ENCODE measurements at regions not wholly inside any gene's neighbourhood (a gene's known extent, or its start where the extent isn't known, plus 50 kb on each side); places are given as distances from the start of the nearest gene placed in this dataset.

DNA sequence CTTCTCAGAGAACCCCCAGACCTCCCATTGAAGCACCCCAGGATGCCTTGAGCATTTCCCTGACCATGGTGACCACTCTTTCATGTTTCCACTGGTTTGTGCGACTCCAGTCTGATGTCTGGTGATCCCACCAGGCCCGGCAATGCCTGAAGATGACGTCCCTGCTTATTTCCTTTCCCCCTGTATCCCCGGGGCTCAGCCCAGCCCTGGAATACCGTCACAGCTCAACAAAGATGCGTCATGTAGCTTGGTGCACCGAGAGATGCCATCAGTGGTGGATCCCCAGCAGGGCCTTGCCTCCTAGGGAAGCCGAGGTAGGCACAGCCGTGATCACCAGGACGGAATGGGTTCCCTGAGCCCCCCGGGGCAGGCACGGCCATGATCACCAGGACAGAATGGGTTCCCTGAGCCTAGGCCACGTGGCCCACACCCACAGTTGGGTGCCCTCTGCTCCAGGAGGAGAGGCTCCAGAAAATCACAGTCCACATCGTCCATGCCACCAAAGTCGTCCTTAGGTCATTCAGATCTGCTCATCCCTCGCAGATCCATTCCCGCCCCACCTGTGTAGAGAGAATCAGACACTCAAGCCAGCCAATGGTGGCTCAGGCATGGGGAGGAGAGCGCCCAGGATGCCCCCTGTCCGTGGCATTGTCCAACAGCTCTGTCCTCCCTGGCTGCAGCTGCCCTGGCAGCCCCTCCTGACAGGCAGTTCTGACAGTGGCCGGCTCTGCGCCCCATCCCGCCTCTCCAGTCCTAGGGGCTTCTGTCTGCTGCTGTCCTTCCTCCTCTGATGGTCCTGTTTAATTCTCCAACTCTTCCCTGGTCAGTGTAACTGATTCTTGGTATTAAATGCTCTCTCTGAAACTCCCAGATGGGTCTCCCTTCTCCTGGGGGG, 261.1 kb downstream of the RBFOX3 start:
- no peak overlapping the region for H3K4me3 ChIP-seq (ENCODE audit: low read length)
- H3K27ac ChIP-seq (ENCODE audit: low read length), result no peak overlapping the region
- no peaks in the 10 kb centered on the region; the same call in 1 of the 2 replicates for H3K4me1 ChIP-seq (ENCODE audit: control insufficient read depth, insufficient read depth, low read length)
- no peaks in the 10 kb centered on the region for H3K36me3 ChIP-seq (ENCODE audit: control insufficient read depth, insufficient read depth, low read length)
- no peaks in the 10 kb centered on the region for H3K27me3 ChIP-seq (ENCODE audit: control insufficient read depth, insufficient read depth, low read length)
- WGBS (ENCODE audit: insufficient coverage, insufficient read length), result no CpG with 5 or more reads among the region's 22 CpGs
- DNase-seq (ENCODE audit: low read depth, low spot score), result no peak
- no peaks in the 10 kb centered on the region for H3K9me3 ChIP-seq (ENCODE audit: control insufficient read depth, insufficient read depth, low read length)

DNA sequence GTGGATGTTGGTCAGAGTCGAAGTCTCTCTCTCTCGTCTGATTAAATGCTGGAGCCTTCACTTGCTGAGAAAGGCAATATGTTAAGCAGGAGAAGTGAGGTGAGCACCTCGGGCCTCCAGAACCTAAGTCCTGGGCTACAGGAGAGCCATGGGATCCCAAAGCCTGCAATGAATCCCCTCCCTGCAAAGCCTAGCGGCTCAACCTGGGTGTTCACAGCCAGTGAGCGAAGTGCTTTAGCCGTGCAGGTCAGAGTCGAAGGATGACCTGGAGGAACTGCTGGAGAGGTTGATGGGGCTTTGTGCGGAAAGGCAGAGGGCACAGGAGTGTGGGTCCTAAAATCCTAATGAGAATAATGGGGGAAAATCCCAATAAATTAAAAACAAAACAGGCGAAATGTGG, 267.8 kb downstream of the ENGASE start:
- Histone ChIP-seq H3K4me3 (ENCODE audit: low read length) (no peak overlapping the region), H3K27me3 (ENCODE audit: control insufficient read depth, insufficient read depth, low read length) (no peaks in the 10 kb centered on the region), H3K36me3 (ENCODE audit: control insufficient read depth, insufficient read depth, low read length) (no peaks in the 10 kb centered on the region), H3K9me3 (ENCODE audit: control insufficient read depth, insufficient read depth, low read length) (no peaks in the 10 kb centered on the region), H3K27ac (ENCODE audit: low read length) (no peak overlapping the region), H3K4me1 (ENCODE audit: control insufficient read depth, insufficient read depth, low read length) (no peaks in the 10 kb centered on the region)
- DNase-seq (ENCODE audit: low read depth, low spot score), result no peak
- WGBS (ENCODE audit: insufficient coverage, insufficient read length), result no CpG with 5 or more reads among the region's 9 CpGs

DNA sequence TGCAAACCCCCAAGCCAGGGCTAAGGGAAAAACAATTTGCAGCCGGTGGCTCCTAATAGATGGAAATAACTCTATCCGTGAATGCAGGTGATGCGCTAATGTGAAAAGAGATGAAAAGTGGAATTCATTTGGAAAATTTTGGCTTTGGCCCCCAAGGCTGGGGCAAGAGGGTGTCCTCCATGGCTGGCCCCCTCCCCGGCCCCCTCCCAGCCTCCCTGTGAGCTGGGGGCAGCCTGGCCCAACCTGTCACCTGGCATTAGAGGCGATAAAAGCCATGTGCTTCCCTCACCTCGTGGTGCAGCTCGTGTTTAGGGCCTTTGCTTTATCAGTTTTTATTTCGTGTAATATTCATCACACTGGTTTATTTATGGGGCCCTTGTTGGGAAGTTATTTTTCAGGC, 267.2 kb downstream of the ENGASE start:
- Histone ChIP-seq H3K36me3 (ENCODE audit: control insufficient read depth, insufficient read depth, low read length) (no peaks in the 10 kb centered on the region), H3K27me3 (ENCODE audit: control insufficient read depth, insufficient read depth, low read length) (no peaks in the 10 kb centered on the region), H3K27ac (ENCODE audit: low read length) (no peak overlapping the region), H3K4me1 (ENCODE audit: control insufficient read depth, insufficient read depth, low read length) (no peaks in the 10 kb centered on the region), H3K4me3 (ENCODE audit: low read length) (no peak overlapping the region), H3K9me3 (ENCODE audit: control insufficient read depth, insufficient read depth, low read length) (no peaks in the 10 kb centered on the region)
- no CpG with 5 or more reads among the region's 8 CpGs for WGBS (ENCODE audit: insufficient coverage, insufficient read length)
- DNase-seq (ENCODE audit: low read depth, low spot score), result no peak

DNA sequence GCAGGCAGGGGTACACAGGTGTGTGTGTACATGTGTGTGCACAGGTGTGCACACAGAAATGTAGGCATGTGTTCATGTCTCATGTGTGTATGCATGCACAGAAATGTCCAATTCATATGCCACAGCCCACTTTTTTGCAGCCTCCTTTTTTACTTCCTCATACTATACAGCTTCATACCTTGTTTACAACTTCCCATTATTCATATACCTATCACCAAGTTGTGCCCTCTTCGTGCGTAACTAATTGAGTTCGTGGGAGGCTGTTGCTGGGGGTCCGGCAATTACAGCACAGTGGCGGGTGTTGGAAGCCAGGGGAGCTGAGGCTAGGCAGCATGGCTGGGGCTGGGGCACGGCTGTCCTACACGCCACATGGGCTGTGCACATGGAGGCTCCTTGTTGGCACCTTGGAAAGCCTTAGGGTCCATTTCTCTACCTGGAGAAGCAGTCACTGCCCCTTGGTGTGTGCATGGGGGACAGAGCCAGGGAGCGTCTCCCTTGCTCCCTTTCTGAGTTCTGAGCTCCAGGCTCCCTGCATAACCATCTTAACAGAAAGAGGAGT, 266.7 kb downstream of the ENGASE start:
- no peaks in the 10 kb centered on the region for H3K9me3 ChIP-seq (ENCODE audit: control insufficient read depth, insufficient read depth, low read length)
- no peak overlapping the region for H3K27ac ChIP-seq (ENCODE audit: low read length)
- no peak overlapping the region for H3K4me3 ChIP-seq (ENCODE audit: low read length)
- DNase-seq (ENCODE audit: low read depth, low spot score), result no peak
- no peaks in the 10 kb centered on the region for H3K27me3 ChIP-seq (ENCODE audit: control insufficient read depth, insufficient read depth, low read length)
- H3K4me1 ChIP-seq (ENCODE audit: control insufficient read depth, insufficient read depth, low read length), result no peaks in the 10 kb centered on the region
- no CpG with 5 or more reads among the region's 8 CpGs for WGBS (ENCODE audit: insufficient coverage, insufficient read length)
- no peaks in the 10 kb centered on the region for H3K36me3 ChIP-seq (ENCODE audit: control insufficient read depth, insufficient read depth, low read length)

DNA sequence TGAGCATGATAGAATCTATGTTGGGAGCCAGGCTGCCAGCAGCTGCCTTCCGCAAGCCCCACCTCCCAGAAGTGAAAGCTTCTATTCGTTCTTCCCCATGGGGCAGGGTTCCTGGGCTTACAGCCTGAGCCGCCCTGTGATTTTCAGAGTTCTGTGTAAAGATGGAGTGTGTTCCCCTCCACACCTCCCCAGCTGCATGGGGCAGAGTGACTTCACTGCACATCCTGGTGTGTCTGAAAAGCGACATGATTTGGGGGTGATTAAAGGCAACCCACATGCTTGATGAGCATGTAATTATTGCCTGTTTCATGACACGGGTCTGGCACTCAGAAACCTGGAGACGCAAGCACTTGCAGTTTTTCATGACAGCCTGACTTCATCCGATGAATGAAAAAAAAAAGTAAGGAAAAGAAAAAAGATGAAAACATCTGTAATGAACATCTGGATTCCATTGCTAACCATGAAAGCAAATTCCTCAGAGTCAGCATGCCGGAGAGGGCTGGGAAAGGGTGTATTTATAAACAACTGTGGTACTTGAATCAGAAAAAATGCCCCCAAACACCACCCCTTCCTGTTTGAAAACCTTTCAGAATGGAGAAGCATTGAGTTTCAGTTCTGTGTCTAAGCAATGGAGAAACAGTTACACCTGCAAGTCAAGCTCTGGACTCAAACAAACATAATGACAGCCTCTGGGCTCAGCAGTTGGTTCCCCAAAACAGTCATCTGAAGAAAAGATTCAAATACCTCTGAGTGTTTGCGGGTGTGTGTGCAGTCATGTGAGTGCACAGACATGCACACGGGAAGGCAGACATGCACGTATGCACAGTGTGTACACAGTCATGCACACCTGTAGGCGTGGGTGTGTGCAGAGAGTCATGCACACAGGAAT, 266.0 kb downstream of the ENGASE start:
- no peaks in the 10 kb centered on the region for H3K4me1 ChIP-seq (ENCODE audit: control insufficient read depth, insufficient read depth, low read length)
- DNase-seq (ENCODE audit: low read depth, low spot score), result no peak
- H3K9me3 ChIP-seq (ENCODE audit: control insufficient read depth, insufficient read depth, low read length), result no peaks in the 10 kb centered on the region
- no CpG with 5 or more reads among the region's 12 CpGs for WGBS (ENCODE audit: insufficient coverage, insufficient read length)
- no peaks in the 10 kb centered on the region for H3K36me3 ChIP-seq (ENCODE audit: control insufficient read depth, insufficient read depth, low read length)
- no peaks in the 10 kb centered on the region for H3K27me3 ChIP-seq (ENCODE audit: control insufficient read depth, insufficient read depth, low read length)
- H3K4me3 ChIP-seq (ENCODE audit: low read length), result no peak overlapping the region
- H3K27ac ChIP-seq (ENCODE audit: low read length), result no peak overlapping the region

DNA sequence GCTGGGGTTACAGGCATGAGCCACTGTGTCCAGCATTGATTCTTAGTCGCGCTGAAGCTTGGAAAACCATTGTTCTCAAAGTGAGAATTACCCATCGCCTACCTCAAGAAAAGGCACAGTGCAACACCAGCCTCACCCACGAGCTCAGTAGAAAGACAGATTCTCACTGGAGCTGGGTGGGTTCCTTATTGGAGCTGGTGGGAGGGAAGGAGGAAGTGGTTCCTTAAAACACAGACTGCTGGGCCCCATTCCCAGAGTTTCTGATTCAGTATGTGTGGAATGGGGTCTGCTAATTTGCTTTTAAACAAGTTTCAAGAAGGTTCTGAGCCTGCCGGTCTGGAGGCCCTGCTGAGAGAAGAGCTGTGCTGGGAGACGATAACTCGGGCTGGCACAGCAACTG, 264.7 kb downstream of the ENGASE start:
- Histone ChIP-seq H3K36me3 (ENCODE audit: control insufficient read depth, insufficient read depth, low read length) (no peaks in the 10 kb centered on the region), H3K4me1 (ENCODE audit: control insufficient read depth, insufficient read depth, low read length) (no peaks in the 10 kb centered on the region), H3K9me3 (ENCODE audit: control insufficient read depth, insufficient read depth, low read length) (no peaks in the 10 kb centered on the region), H3K27me3 (ENCODE audit: control insufficient read depth, insufficient read depth, low read length) (no peaks in the 10 kb centered on the region), H3K27ac (ENCODE audit: low read length) (no peak overlapping the region), H3K4me3 (ENCODE audit: low read length) (no peak overlapping the region)
- no peak for DNase-seq (ENCODE audit: low read depth, low spot score)
- no CpG with 5 or more reads among the region's 7 CpGs for WGBS (ENCODE audit: insufficient coverage, insufficient read length)

DNA sequence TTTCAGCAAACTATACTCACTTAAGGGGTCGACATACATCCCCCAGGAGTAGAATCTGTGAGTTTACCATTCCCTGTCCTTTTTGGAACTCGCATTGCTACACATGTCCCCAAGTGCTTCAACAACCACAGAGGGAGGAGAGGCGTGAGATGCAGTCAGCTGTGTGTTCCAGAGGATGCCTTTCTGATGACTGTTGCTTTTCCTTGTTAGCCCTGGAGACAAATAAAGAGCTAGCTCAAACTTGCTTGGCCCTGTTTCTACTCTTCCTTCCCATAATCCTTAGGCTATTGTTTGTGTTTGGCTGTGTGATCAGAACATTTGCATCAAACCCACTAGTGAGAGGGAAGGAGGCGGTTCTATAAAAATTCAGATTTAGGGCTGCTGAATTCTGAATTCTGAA, 264.0 kb downstream of the ENGASE start:
- H3K4me1 ChIP-seq (ENCODE audit: control insufficient read depth, insufficient read depth, low read length), result no peaks in the 10 kb centered on the region
- H3K36me3 ChIP-seq (ENCODE audit: control insufficient read depth, insufficient read depth, low read length), result no peaks in the 10 kb centered on the region
- no peak for DNase-seq (ENCODE audit: low read depth, low spot score)
- no peaks in the 10 kb centered on the region for H3K27me3 ChIP-seq (ENCODE audit: control insufficient read depth, insufficient read depth, low read length)
- H3K4me3 ChIP-seq (ENCODE audit: low read length), result no peak overlapping the region
- no peaks in the 10 kb centered on the region for H3K9me3 ChIP-seq (ENCODE audit: control insufficient read depth, insufficient read depth, low read length)
- H3K27ac ChIP-seq (ENCODE audit: low read length), result no peak overlapping the region
- no CpG with 5 or more reads among the region's 4 CpGs for WGBS (ENCODE audit: insufficient coverage, insufficient read length)

DNA sequence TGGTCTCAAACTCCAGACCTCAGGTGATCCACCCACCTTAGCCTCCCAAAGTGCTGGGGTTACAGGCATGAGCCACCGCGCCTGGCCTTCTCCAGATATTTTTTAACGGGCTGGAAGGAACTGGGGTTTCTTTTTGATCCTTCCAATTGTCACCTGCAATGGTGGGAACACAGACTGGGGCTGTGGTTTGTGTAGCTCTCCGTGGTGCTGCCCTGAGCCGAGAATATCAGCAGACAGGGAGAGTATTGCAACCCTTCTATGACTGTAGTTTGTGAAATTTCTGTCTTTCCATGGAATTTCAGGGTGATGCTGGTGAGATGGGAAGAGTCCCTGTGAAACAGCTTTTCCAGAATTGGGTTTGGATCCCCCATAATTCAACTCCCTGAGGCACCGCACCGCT, 263.5 kb downstream of the ENGASE start:
- no peak overlapping the region for H3K4me3 ChIP-seq (ENCODE audit: low read length)
- no peaks in the 10 kb centered on the region for H3K4me1 ChIP-seq (ENCODE audit: control insufficient read depth, insufficient read depth, low read length)
- no peaks in the 10 kb centered on the region for H3K9me3 ChIP-seq (ENCODE audit: control insufficient read depth, insufficient read depth, low read length)
- no peaks in the 10 kb centered on the region for H3K27me3 ChIP-seq (ENCODE audit: control insufficient read depth, insufficient read depth, low read length)
- DNase-seq (ENCODE audit: low read depth, low spot score), result no peak
- no CpG with 5 or more reads among the region's 7 CpGs for WGBS (ENCODE audit: insufficient coverage, insufficient read length)
- no peaks in the 10 kb centered on the region for H3K36me3 ChIP-seq (ENCODE audit: control insufficient read depth, insufficient read depth, low read length)
- H3K27ac ChIP-seq (ENCODE audit: low read length), result no peak overlapping the region

DNA sequence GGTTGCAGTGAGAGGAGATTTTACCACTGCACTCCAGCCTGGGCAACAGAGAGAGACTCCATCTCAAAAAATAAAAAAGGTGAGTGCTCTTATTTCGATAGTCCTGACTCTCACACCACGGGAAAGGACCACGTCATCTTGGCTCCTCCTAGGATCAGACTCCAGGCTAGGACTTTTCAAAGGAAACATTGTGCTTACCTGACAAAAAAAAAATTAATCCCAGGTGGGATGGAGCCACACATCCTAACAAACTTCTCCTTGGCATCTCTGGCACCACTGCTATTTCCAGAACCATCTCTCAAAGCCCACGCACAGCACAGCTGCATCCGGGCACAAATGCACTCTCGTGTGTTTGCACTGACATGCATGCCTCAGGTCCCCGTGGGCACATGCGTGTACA, 262.4 kb downstream of the ENGASE start:
- H3K4me1 ChIP-seq (ENCODE audit: control insufficient read depth, insufficient read depth, low read length), result no peaks in the 10 kb centered on the region
- no peak overlapping the region for H3K27ac ChIP-seq (ENCODE audit: low read length)
- DNase-seq (ENCODE audit: low read depth, low spot score), result no peak
- WGBS (ENCODE audit: insufficient coverage, insufficient read length), result no CpG with 5 or more reads among the region's 8 CpGs
- no peaks in the 10 kb centered on the region for H3K27me3 ChIP-seq (ENCODE audit: control insufficient read depth, insufficient read depth, low read length)
- H3K36me3 ChIP-seq (ENCODE audit: control insufficient read depth, insufficient read depth, low read length), result no peaks in the 10 kb centered on the region
- no peak overlapping the region for H3K4me3 ChIP-seq (ENCODE audit: low read length)
- H3K9me3 ChIP-seq (ENCODE audit: control insufficient read depth, insufficient read depth, low read length), result no peaks in the 10 kb centered on the region

DNA sequence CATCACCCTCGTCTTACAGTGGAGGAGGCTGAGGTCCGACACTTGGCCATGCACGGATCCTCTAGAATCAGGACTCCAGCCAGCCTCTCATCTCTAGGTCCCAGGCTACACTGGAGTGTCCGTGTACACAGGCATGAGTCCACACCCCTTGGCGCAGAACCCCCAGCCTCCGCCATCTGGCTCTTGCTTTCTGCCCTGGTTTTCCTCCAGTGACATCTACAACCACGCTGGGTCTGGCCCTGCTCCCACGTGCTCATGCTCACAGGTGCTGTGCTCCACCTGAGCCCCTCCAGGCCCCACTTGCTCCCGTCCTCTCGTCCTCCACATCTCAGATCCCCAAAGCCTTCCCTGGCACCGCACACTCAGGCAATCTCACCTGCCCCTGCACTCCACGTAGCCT, 260.8 kb downstream of the ENGASE start:
- no peaks in the 10 kb centered on the region for H3K27me3 ChIP-seq (ENCODE audit: control insufficient read depth, insufficient read depth, low read length)
- H3K36me3 ChIP-seq (ENCODE audit: control insufficient read depth, insufficient read depth, low read length), result no peaks in the 10 kb centered on the region
- WGBS (ENCODE audit: insufficient coverage, insufficient read length), result no CpG with 5 or more reads among the region's 12 CpGs
- no peak for DNase-seq (ENCODE audit: low read depth, low spot score)
- H3K27ac ChIP-seq (ENCODE audit: low read length), result no peak overlapping the region
- H3K4me3 ChIP-seq (ENCODE audit: low read length), result no peak overlapping the region
- H3K4me1 ChIP-seq (ENCODE audit: control insufficient read depth, insufficient read depth, low read length), result no peaks in the 10 kb centered on the region
- no peaks in the 10 kb centered on the region for H3K9me3 ChIP-seq (ENCODE audit: control insufficient read depth, insufficient read depth, low read length)

All from iPS DF 6.9 (cell line).